B cell (primary cell): ENCODE measurements at regions not wholly inside any gene's neighbourhood (a gene's known extent, or its start where the extent isn't known, plus 50 kb on each side); places are given as distances from the start of the nearest gene placed in this dataset.

Experiments used
- CTCF ChIP-seq: fragments of 200-600 bp; IDR thresholded peaks from one replicate; pipeline ENCODE4 v1.8.0; 2022; ENCODE audit warnings: antibody characterized with exemption, mild to moderate bottlenecking
- EZH2 ChIP-seq: IDR thresholded peaks from 2 replicates; pipeline ENCODE4 v1.6.1; 2012; ENCODE audit warnings: borderline replicate concordance, low read depth, mild to moderate bottlenecking, moderate library complexity, low read length; ENCODE audit not compliant: insufficient read depth, poor library complexity, severe bottlenecking

- TF ChIP-seq EZH2 (no peak), CTCF (no peak)
Measured at GRCh38 chr13:60654415-60654814, 257.4 kb downstream of the TDRD3 start.
